ENCODE measurements at regions not wholly inside any gene's neighbourhood (a gene's known extent, or its start where the extent isn't known, plus 50 kb on each side); places are given as distances from the start of the nearest gene placed in this dataset.

DNA sequence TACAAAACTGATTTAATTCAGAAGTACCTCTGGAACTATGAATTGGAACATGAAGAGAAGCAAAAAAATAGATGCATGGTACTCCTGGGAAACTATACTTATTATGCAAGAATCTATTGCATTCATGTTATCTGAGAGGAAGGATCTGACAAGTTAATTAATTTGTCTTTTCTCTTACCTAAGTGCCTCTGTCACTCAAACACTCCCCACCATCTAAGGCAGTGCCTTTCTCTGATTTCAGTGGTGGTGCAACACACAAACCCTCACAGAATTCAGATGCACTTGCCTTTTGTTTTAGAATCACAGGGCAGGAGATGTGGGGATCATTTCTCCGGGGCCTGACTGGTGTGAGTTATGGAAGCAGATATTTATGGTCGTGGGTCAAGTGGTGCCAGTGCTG is 52.5 kb upstream of the C9orf72 start:
- no peak for DNase-seq

DNA sequence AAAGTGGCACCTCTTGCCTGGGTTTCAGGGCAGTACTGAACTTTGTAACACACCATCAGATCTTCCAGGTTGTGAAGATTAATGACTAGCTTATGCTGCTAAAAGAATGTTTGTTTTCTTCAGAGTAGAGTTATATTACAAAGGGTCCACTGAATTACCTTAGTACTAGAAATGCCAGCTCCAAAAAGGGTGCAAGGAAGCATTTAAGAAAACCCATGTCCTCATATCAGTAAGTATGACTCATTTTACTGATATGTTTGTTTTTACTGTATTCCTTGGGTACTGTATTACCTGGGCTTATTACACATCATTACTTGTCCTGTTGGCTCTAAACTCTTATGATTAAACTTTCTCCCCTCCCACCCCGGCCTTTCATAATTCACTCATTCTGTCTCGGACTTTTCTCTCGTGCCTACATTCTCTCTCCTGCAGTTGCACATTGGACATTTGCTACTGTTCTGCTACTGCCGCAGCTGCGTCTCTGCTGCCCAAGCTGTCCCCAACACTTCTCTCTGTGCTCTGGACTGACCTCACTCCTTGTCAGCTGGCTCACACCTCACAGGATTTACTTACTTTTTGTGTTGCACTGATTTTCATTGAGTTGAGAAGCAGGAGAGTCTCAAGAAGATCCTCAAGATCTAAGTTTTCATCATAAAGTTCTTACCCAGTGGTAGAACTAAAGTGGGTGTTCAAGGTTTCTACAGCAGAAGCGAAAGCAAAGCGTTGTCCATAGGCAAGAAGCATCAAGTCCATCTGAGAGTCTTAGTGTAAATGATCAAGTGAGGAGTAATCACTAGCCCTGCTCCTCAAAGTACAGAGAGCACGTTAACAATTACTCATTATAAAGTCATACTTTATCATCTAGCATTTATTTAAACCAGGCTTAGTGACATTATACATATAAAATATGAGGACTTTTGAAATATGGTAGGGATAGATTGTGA is 53.2 kb upstream of the C9orf72 start:
- peak; percentile 22 for DNase-seq

DNA sequence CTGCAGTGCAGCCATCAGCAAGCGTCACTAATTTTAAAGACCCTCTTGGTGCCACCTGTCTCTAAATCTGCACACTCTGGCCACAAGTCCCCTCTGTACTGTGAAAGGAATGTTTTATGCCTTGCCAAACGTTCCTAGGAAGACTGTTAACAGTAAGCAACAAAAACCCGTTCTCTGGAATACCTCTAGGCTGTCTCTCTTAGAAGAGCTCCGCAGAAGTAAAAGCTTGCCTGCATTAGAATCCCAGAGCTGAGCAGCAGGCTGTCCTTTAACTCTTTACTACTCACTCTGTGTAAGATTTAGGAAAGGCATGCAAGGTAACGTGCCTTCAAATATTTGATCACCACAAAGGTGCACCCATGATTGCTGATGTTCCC is 53.9 kb upstream of the C9orf72 start:
- DNase-seq: peak; percentile 38

DNA sequence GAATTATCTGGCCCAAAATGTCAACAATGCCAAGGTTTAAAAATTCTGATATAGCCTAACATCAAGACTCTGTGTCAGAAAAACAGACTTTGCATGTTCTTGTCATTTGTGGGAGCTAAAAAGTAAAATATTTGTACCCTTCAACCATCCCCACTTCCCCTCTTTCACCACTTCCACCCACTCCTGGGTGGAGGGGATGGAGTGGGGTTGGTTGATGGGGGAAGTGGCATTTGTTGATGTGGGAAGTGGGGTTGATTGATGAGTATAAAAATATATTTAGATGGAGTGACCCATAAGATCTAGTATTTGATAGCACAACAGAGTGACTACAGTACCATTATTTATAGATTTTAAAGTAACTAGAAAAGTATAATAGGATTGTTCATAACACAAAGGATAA is 55.0 kb upstream of the C9orf72 start:
- DNase-seq: no peak

DNA sequence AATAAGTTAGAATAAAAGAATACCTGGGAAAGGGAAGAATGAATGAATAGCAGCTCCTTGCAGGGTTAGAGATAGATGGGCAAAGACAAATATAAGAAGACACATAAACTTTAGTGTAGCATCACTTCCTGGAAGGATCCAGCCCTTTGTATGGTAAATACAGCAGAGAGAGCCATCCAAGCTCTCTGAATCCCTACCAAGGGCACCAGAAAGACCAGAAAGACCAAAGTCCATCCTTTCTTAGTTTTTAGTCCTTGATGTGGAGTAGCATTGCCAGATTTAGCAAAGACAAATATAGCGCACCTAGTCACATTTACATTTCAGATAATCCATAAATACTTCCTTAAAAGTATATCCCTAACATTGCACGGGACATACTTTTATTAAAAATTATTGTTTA is 56.1 kb upstream of the C9orf72 start:
- no peak for DNase-seq

DNA sequence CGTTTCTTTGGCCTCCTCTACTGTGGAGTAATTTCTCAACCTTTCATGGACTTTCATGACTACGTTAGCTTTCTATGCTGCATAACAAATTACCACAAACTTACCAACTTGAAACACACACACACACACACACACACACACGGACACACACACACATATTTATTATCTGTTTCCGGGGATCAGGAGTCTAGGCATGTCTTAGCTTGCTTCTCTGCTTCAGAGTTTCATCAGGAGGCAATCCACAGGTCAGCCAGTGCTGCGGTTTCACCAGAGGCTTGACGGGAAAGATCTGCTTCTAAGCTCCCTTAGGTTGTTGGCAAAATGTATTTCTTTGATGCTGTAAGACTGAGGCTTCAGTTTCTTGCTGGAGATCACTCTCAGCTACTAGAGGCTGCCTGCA is 59.0 kb upstream of the C9orf72 start:
- no peak for DNase-seq

DNA sequence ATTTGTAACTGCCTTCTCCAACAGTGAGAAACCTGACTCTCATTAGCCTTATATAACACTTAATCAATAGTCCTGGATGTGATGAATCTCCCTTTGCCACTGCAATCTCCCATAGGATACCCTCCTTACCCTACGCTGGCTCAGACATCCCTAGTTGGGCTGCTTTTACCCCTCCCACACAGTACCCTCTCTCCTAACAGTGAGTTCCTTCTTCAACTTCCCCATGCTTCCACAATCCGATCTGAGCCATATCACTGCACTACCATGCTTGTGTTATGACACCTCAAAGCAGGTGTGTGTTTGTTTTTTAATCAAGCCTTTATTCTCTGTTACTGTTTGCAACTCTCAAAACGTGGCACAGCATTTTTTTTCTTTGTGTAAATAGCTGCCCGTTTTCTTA is 60.5 kb upstream of the C9orf72 start:
- DNase-seq: no peak

DNA sequence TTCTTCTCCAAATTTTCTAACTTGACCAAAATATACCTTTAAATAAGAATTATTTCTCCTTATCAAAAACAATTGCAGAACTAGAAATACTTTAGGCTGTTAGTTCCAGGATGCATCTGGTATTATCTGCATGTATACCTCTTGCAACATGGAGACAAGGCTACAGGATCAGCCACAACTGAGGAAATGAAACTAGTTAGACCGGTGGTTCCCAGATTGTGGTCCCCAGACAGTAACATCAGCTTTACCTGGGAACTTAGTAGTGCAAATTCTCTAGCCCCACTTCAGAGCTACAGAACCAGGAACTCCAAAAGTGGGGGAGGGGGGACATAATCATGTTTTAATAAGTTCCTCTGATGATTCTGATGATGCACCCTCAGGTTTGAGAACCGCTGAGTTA is 61.6 kb upstream of the C9orf72 start:
- no peak for DNase-seq

DNA sequence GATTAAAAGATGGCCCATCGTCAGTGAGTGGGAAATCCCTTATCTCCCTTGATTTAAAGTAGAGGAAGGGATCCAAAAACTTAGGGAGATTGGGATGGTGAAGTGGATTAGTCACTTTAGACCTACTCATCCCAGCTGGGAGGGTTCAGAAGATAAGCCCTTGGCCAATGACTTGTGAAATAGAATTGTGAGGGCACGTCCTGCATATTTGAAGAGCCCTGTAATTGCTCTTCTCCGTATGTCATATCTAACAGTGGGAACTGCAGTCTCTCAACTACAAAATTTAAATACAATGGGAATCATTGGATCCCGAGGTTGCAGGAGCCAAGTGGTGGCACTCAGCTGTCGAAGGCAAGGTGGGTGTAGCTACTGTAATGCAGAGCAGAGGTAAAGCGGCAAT is 65.4 kb upstream of the C9orf72 start:
- no peak for DNase-seq

DNA sequence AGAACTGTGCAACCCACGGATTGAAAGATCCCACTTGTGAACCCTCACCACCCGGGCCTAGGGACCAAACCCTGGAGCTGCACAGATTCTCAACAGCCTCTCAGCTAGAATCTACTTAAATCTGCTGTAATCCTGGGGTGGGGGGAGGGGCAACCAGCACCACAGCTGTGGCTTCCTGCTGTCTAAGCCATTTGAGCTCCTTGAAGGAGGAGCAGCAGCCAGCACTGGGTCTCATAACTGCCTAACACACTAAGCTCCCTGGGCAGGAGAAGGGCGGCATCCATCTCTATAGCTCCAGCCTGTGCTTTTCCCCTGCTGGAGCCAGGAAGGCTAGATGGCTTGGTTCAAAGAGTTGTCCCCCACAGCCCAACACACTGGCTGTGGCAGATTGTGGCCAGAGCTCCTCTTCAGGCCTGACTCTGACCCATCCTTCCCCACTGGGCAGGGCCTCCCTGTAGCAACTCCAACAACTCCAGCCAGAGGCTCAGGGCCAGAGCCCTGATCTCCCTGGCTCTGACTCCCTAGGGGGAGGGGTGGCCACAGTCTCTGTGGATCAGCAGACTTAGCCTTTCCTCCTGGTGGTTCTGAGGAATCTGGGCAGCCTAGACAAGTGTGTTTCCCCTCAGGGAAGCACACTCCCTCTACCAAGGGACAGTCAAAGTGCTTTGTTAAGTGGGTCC is 72.0 kb upstream of the C9orf72 start:
- DNase-seq: peak; percentile 45

DNA sequence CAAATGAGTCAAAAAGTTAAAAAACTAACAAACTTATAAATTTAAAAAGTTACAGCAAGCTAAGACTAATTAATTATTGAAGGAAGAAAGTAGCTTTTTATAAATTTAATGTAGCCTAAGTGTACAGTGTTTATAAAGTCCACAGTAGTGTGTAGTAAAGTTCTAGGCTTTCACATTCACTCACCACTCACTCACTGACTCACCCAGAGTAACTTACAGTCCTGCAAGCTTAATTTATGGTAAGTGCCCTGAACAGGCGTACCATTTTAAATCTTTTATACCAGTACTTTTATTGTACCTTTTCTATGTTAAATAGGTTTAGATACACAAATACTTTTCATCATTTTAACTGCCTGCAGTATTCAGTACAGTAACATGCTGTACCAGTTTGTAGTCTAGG is 80.0 kb upstream of the C9orf72 start:
- DNase-seq: no peak

DNA sequence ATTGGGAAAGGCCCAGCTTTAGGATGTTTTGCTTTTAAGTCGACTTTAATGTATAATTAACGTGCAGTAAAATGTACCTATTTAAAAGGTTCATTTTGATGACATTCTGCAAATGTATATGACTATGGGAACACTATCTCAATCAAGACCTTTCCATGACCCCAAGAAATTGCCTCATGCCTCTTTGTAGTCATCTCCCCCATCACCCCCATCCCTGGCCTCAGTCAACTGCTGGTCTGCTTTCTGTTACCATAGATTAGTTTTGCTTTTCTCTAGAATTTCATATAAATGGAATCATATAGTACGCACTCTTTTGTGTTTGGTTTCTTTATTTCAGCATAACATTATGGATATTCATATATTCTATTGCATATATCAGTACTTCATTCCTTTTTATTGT is 80.7 kb upstream of the C9orf72 start:
- no peak for DNase-seq

DNA sequence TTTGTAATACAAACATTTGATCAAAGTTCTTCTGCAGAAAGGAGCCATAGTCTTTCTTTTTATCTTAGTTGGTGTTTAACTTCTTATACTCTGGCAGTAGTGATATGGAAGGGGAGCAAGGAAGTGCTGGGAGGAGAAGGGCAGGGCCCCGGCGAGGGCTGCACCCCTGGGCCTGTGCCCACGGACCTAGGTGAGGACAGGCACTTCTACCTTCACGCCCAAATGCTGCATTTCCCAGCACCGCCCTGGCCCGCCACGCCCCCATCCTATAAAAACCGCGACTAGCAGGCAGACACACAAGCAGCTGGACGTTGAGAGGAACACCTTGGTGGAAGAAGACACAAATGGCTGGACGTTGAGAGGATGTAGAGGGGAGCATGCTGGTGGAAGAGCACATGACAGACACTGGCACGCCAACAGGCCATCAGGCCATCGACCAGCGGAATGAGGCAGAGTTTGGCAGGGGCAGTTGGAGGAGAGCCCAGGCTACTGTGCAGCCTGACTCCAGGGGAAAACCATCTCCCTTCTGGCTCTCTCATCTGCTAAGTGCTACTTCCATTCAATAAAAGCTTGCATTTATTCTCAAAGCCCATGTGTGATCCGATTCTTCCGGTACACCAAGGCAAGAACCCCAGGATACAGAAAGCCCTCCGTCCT is 81.5 kb upstream of the C9orf72 start:
- no peak for DNase-seq

DNA sequence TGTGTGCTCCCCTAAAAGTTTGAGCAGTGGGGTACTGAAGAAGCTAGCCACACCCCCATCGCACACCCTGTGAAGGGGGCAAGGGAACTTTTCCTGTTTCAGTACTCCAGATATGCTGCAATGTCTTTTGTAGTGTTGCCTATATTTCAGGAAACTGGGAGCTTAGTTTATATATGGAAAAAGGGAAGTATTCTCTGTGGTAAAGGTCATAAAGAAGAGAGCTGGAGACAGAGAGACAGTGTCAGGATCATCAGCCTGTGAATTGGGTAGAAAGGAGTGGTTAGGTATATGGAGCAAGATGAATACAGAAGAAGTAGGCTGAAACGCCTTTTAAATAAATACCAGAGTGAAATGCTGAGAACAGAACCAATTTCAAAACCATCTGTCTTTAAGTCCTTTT is 82.2 kb upstream of the C9orf72 start:
- DNase-seq: no peak

DNA sequence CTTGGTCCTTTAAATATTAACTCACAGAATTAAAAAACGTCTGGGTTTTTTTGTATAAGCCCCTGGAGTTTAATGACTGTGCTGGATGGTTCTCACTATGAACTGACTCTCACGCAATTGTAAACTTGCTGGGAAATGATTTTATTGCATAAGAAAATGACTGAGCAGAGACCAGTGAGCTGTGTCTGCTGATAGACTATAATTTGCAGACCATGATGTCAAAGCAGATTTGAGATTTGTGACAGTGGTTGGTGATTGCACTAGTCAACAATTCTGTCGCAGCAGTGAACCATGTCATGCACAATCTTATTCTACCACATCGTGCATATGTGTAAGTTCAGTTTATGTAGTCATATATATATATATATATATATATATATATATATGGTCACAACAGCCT is 85.7 kb upstream of the C9orf72 start:
- no peak for DNase-seq

DNA sequence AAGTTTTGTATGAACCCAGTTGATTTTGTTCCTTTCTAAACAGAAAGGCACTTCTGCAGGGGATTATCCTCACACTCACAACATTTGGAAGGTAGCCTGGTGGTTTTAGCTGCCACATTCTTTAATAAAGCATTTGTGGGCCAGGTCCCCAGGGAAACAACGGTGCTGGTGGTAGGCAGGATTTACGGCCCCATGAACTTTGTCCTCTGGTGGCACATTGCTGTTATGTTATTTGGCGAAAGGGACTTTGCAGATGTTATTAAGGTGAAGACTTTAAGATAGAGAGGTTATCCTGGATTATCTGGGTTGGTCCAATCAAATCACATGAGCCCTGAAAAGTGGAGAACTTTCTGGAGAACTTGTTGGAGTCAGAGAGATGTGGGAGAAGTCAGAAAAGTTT is 86.3 kb upstream of the C9orf72 start:
- DNase-seq: no peak

DNA sequence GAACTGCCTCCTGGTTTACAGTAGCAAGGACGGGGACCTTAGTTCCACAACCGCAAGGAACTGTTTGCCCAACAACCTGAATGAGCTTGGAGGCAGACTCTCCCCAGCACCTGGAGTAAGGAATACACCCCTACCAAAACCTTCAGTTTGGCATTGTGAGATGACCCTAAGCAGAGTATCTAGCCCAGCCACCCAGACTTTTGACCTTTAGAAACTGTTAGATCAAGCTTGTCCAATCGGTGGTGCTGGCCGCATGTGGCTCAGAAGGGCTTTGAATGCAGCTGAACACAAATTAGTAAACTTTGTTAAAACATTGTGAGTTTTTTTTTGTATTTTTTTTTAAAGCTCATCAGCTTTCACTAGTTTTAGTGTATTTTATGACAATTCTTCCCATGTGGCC is 86.9 kb upstream of the C9orf72 start:
- no peak for DNase-seq

DNA sequence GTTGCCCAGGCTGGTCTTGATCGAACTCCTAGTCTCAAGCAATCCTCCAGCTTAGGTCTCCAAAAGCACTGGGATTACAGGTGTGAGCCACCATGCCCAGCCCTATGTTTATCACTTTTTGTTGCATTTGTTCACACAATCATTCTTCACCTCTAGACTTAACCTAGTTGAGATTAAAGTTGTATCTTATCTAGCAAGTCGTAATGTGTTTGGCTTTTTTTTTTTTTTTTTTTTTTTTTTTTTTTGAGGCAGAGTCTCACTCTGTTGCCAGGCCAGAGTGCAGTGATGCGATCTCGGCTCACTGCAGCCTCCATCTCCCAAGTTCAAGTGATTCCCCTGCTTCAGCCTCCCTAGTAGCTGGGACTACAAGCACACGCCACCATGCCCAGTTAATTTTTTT is 90.2 kb upstream of the C9orf72 start:
- no peak for DNase-seq

DNA sequence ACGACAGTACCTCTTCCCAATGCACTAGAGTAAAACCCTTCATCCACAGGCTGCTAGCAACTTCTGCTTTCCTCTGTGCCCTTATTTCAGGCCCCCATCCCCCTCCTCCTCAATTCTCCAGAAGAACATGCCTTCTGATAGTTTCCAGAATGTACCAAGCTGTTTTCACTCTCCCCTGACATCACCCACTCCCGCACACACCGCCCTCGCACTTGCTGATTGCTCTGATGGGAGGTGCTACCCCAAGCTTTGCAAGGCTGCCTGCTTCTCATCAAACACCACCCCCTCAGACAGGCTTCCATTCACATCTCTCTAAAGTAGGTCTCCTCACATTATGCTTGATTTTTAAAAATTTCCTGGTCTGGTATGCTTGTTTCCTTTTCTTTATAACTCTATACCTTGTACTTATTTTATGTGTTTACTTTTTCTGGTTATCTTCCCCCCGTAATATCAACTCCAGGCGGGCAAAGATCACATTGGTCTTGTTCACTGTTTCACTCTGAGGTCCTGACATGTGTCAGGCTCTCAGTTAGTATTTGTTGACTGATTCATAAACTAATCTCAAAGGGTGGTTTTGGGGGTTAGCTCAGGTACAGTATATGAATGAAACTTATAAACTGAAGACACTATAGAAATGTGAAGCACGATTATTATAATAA is 91.0 kb upstream of the C9orf72 start:
- no peak for DNase-seq

DNA sequence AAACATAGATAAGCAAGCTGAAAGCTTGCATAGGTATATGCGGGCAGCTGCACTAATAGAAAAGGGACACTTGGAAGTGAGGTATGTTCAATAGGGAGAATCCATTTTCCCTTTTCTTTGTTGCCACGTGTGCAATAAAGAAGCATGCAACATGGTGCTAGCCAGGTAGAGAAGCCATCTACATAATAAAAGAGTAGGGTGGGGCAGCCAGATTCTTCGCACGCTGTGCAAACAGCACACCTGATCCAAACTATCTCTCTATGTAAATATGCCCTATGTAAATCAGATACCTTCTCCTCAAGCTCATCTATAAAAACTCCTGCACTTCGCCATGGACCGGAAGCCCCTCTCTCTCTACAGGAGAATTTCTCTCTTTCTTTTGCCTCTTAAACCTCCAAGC is 91.9 kb upstream of the C9orf72 start:
- no peak for DNase-seq

DNA sequence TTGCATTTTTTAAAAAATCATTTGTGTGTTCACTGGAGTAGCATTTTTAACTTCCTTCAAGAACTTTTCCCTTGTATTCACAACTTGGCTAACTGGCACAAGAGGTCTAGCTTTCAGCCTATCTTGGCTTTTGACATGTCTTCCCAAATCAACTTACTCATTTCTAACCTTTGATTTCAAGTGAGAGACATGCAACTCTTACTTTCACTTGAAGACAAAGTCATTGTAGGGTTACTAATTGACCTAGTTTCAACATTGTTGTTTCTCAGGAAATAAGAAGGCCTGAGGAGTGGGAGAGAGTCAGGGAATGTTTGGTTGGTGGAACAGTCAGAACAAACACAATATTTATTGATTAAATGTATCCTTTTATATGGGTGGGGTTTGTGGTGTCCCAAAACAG is 95.0 kb upstream of the C9orf72 start:
- DNase-seq: no peak

DNA sequence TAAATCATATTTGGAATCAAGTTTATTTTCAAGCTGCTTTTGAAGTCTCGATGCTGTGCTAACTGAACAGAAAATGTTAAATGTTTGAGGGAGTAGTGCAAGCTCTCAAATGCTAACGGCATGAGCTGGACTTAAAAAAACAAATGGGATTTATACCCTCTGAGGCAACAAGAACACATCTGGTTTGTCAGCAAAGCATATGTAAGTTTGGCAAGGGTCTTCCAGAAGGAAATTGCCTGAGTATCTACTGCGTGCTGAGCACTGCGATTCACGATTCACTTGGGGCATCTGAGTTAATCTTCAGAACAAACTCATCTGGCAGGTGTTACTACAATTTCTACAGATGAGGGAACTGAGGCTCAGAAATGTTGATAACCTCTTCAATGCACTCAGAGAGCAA is 98.4 kb upstream of the C9orf72 start:
- DNase-seq: peak; percentile 19

DNA sequence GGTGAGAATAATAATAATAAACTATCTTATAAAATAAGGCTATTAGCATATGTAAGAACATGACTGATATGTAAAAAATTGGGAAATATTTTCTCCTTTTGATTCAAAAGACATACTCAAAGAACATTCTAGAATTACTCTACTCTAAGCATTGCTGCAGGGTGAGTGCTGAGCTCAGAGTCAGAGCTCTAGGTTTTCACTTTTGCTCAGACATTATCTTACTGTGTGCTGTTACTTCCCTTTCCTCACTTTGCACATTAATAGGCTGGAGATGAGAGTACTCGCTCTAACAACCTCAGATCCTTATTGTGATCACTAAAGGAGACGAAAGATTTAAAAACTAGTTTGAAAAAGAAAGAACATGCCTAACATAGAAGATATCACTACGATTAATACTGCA is 99.4 kb upstream of the C9orf72 start:
- no peak for DNase-seq

All from tongue (tissue), 1 donor.